SK-N-SH (cell line): ENCODE measurements at regions not wholly inside any gene's neighbourhood (a gene's known extent, or its start where the extent isn't known, plus 50 kb on each side); places are given as distances from the start of the nearest gene placed in this dataset.

Experiments used
- CTCF ChIA-PET: fragments of 300-600, 350-600 bp; formaldehyde crosslinking; extraction: SDS; loops from one replicate; lab custom pipeline; 2021; lab: Yijun Ruan, JAX
- POLR2A ChIA-PET: fragments of 350-600 bp; sonication (Branson Sonifier 250); formaldehyde crosslinking; extraction: SDS; loops from one replicate; lab custom pipeline; 2020; ENCODE audit warnings: antibody characterized with exemption, inconsistent platforms; lab: Yijun Ruan, JAX
- DNase-seq: peaks from one replicate; pipeline ENCODE4 v3.0.0; 2012
- H2AFZ ChIP-seq: fragments of 200-600 bp; sonication (generic); 2 replicates; pipeline ENCODE4 v1.8.1; 2016; ENCODE audit warnings: antibody characterized with exemption, mild to moderate bottlenecking, low read depth
- H3F3A ChIP-seq: fragments of 200-600 bp; sonication (generic); replicated peaks from 2 replicates; pipeline ENCODE3; 2016; ENCODE audit warnings: antibody characterized with exemption, mild to moderate bottlenecking; ENCODE audit not compliant: insufficient read depth
- H3K27ac ChIP-seq, 2 experiments: fragments of 200-500 bp in 1 of 2; fragments of 200-600 bp in 1 of 2; sonication (Bioruptor generic) in 1 of 2; sonication (generic), shearing (Covaris generic) in 1 of 2; 2 replicates each; pipeline versions ENCODE4 v1.5.1 to v1.6.1; 2014 to 2016; ENCODE audit warnings: low read depth in 2 of 2, inconsistent platforms in 1 of 2, low read length in 1 of 2, mild to moderate bottlenecking in 1 of 2, mixed read lengths in 1 of 2
- H3K27me3 ChIP-seq: fragments of 200-600 bp; sonication (generic), shearing (Covaris generic); 2 replicates; pipeline ENCODE4 v1.6.1; 2016; ENCODE audit warnings: mixed run types; ENCODE audit not compliant: insufficient read depth
- H3K36me3 ChIP-seq, 2 experiments: fragments of 200-500 bp in 1 of 2; fragments of 200-600 bp in 1 of 2; sonication (Bioruptor generic) in 1 of 2; sonication (generic) in 1 of 2; replicated peaks in 1 of 2; 2 replicates each; pipeline versions ENCODE3 to v1.5.1; 2014 to 2016; ENCODE audit warnings: low read length in 1 of 2, mild to moderate bottlenecking in 1 of 2; ENCODE audit not compliant: insufficient read depth in 2 of 2, control insufficient read depth in 1 of 2
- H3K4me1 ChIP-seq, 2 experiments: fragments of 200-500 bp in 1 of 2; fragments of 200-600 bp in 1 of 2; sonication (Bioruptor generic) in 1 of 2; sonication (generic), shearing (Covaris generic) in 1 of 2; 2 replicates each; pipeline versions ENCODE4 v1.5.1 to v1.6.1; 2014 to 2016; ENCODE audit warnings: low read depth in 1 of 2, low read length in 1 of 2, mixed run types in 1 of 2; ENCODE audit not compliant: insufficient read depth in 2 of 2, control insufficient read depth in 1 of 2
- H3K4me2 ChIP-seq: fragments of 200-600 bp; sonication (generic), shearing (Covaris generic); 2 replicates; pipeline ENCODE4 v1.6.1; 2017; ENCODE audit warnings: mixed run types
- H3K4me3 ChIP-seq, 2 experiments: fragments of 200-500 bp in 1 of 2; fragments of 200-600 bp in 1 of 2; sonication (Bioruptor generic) in 1 of 2; sonication (generic), shearing (Covaris generic) in 1 of 2; 2 replicates each; pipeline versions ENCODE4 v1.5.1 to v1.8.1; 2014 to 2016; ENCODE audit warnings: low read depth in 2 of 2, inconsistent platforms in 1 of 2, low read length in 1 of 2, mild to moderate bottlenecking in 1 of 2, mixed read lengths in 1 of 2, moderate library complexity in 1 of 2
- H3K79me2 ChIP-seq: fragments of 200-600 bp; sonication (generic); 2 replicates; pipeline ENCODE4 v1.8.1; 2017; ENCODE audit warnings: mild to moderate bottlenecking; ENCODE audit not compliant: insufficient read depth
- H3K9ac ChIP-seq: fragments of 200-600 bp; sonication (generic); 2 replicates; pipeline ENCODE4 v1.6.1; 2017; ENCODE audit warnings: mixed run types
- H3K9me2 ChIP-seq: fragments of 200-600 bp; sonication (generic); 2 replicates; pipeline ENCODE4 v1.6.1; 2017; ENCODE audit warnings: mixed run types
- H3K9me3 ChIP-seq: fragments of 200-600 bp; sonication (generic); 2 replicates; pipeline ENCODE4 v1.6.1; 2017; ENCODE audit warnings: mixed run types, mild to moderate bottlenecking, moderate library complexity
- H4K20me1 ChIP-seq: fragments of 200-600 bp; sonication (generic); 2 replicates; pipeline ENCODE4 v1.6.1; 2017; ENCODE audit warnings: mild to moderate bottlenecking, mixed run types; ENCODE audit not compliant: insufficient read depth
- JUND ChIP-seq: IDR thresholded peaks from 2 replicates; pipeline ENCODE4 v1.4.0; 2012
- MXI1 ChIP-seq: IDR thresholded peaks from 2 replicates; pipeline ENCODE4 v1.6.1; 2012; ENCODE audit warnings: mild to moderate bottlenecking, low read depth, low read length, improper control_type of control experiment
- POLR2AphosphoS5 ChIP-seq: IDR thresholded peaks from 2 replicates; pipeline ENCODE4 v1.6.1; 2012; ENCODE audit warnings: low read depth, low read length
- RFX5 ChIP-seq: IDR thresholded peaks from 2 replicates; pipeline ENCODE4 v1.6.1; 2012; ENCODE audit warnings: mild to moderate bottlenecking, improper control_type of control experiment, low read length
- TAF1 ChIP-seq: IDR thresholded peaks from 2 replicates; pipeline ENCODE4 v1.6.1; 2012; ENCODE audit warnings: low read depth, mild to moderate bottlenecking, low read length, moderate library complexity, borderline replicate concordance
- WGBS: methylation state at CpG from one replicate; pipeline ENCODE4 v1.1.6; 2017; ENCODE audit warnings: low lambda C conversion rate; 5-methylcytosine and 5-hydroxymethylcytosine counted together
- TF ChIP-seq, protein P1 (sequence below): IDR thresholded peaks from 2 replicates; pipeline ENCODE4 v1.4.0; 2012; ENCODE audit warnings: low read depth
- TF ChIP-seq, protein P2 (sequence below): fragments of 150-350 bp; IDR thresholded peaks from 2 replicates; pipeline ENCODE4 v1.6.1; 2017; ENCODE audit warnings: antibody characterized with exemption, low read length, low read depth, borderline replicate concordance
- TF ChIP-seq, protein P3 (sequence below): fragments of 200-600 bp; sonication (generic); IDR thresholded peaks from 2 replicates; pipeline ENCODE4 v1.6.1; 2017; ENCODE audit warnings: antibody characterized with exemption, mild to moderate bottlenecking, moderate library complexity
- TF ChIP-seq, protein P4 (sequence below): IDR thresholded peaks from 2 replicates; pipeline ENCODE4; 2012
- TF ChIP-seq, protein P5 (sequence below): IDR thresholded peaks from 2 replicates; pipeline ENCODE4 v1.4.0; 2012; ENCODE audit warnings: low read depth, borderline replicate concordance
- TF ChIP-seq, protein P6 (sequence below): fragments of 150-350 bp; IDR thresholded peaks from 2 replicates; pipeline ENCODE4 v1.6.1; 2016; ENCODE audit warnings: mild to moderate bottlenecking, low read depth, low read length
- TF ChIP-seq, protein P7 (sequence below): IDR thresholded peaks from 2 replicates; pipeline ENCODE4 v1.4.0; 2012; ENCODE audit warnings: low read depth, borderline replicate concordance

DNA sequence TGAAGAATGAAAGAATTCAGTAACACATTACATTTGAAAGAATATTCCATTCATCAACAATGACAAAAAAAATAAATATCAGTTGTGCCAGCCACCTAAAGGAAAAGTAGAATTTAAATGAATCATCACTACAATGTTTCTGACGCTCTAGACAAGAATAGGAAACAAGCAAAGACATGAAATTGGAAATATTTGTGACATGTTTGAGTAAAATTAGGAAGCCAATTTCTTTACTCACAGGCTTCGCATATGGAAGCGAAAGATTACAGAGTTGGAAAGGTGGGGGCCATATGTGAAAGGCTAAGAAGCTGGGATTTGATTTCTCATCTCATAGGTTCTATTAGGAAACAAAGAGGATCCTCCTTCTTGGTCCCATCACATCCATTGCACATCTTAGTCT, 279.0 kb downstream of the IPO8 start:
- no peaks in the 10 kb centered on the region for H3F3A ChIP-seq
- POLR2A ChIA-PET, result no interaction called here
- H3K36me3 ChIP-seq, result no peaks in the 10 kb centered on the region
- no peak overlapping the region for H2AFZ ChIP-seq
- no peaks in the 10 kb centered on the region for H3K9me3 ChIP-seq
- H3K4me3 ChIP-seq, result no peak overlapping the region
- DNase-seq, result no peak
- no peak overlapping the region for H3K4me2 ChIP-seq
- no peak overlapping the region for H3K9ac ChIP-seq
- H3K79me2 ChIP-seq, result no peaks in the 10 kb centered on the region
- WGBS, result 44% methylated on average over 3 of the region's 3 CpGs
- no peaks in the 10 kb centered on the region for H3K9me2 ChIP-seq
- no peak overlapping the region for H3K27ac ChIP-seq
- H3K4me1 ChIP-seq, result no peaks in the 10 kb centered on the region
- TF ChIP-seq, protein P1, sequence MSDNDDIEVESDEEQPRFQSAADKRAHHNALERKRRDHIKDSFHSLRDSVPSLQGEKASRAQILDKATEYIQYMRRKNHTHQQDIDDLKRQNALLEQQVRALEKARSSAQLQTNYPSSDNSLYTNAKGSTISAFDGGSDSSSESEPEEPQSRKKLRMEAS, result no peak
- TF ChIP-seq, protein P2, sequence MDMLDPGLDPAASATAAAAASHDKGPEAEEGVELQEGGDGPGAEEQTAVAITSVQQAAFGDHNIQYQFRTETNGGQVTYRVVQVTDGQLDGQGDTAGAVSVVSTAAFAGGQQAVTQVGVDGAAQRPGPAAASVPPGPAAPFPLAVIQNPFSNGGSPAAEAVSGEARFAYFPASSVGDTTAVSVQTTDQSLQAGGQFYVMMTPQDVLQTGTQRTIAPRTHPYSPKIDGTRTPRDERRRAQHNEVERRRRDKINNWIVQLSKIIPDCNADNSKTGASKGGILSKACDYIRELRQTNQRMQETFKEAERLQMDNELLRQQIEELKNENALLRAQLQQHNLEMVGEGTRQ, result no peak
- TF ChIP-seq, protein P3, sequence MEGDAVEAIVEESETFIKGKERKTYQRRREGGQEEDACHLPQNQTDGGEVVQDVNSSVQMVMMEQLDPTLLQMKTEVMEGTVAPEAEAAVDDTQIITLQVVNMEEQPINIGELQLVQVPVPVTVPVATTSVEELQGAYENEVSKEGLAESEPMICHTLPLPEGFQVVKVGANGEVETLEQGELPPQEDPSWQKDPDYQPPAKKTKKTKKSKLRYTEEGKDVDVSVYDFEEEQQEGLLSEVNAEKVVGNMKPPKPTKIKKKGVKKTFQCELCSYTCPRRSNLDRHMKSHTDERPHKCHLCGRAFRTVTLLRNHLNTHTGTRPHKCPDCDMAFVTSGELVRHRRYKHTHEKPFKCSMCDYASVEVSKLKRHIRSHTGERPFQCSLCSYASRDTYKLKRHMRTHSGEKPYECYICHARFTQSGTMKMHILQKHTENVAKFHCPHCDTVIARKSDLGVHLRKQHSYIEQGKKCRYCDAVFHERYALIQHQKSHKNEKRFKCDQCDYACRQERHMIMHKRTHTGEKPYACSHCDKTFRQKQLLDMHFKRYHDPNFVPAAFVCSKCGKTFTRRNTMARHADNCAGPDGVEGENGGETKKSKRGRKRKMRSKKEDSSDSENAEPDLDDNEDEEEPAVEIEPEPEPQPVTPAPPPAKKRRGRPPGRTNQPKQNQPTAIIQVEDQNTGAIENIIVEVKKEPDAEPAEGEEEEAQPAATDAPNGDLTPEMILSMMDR, result no peak
- TF ChIP-seq, protein P4, sequence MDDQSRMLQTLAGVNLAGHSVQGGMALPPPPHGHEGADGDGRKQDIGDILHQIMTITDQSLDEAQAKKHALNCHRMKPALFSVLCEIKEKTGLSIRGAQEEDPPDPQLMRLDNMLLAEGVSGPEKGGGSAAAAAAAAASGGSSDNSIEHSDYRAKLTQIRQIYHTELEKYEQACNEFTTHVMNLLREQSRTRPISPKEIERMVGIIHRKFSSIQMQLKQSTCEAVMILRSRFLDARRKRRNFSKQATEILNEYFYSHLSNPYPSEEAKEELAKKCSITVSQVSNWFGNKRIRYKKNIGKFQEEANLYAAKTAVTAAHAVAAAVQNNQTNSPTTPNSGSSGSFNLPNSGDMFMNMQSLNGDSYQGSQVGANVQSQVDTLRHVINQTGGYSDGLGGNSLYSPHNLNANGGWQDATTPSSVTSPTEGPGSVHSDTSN, result no peak
- TF ChIP-seq POLR2AphosphoS5, result no peak
- TF ChIP-seq, protein P5, sequence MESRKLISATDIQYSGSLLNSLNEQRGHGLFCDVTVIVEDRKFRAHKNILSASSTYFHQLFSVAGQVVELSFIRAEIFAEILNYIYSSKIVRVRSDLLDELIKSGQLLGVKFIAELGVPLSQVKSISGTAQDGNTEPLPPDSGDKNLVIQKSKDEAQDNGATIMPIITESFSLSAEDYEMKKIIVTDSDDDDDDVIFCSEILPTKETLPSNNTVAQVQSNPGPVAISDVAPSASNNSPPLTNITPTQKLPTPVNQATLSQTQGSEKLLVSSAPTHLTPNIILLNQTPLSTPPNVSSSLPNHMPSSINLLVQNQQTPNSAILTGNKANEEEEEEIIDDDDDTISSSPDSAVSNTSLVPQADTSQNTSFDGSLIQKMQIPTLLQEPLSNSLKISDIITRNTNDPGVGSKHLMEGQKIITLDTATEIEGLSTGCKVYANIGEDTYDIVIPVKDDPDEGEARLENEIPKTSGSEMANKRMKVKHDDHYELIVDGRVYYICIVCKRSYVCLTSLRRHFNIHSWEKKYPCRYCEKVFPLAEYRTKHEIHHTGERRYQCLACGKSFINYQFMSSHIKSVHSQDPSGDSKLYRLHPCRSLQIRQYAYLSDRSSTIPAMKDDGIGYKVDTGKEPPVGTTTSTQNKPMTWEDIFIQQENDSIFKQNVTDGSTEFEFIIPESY, result no peak
- no peak for TF ChIP-seq JUND
- H3K27me3 ChIP-seq, result no peaks in the 10 kb centered on the region
- H4K20me1 ChIP-seq, result no peaks in the 10 kb centered on the region
- CTCF ChIA-PET, result interaction anchor here (0.6 kb wide), 1 partner anchor 212 kb away, joined by 3 read pairs; no protein-coding TSS in a partner anchor

DNA sequence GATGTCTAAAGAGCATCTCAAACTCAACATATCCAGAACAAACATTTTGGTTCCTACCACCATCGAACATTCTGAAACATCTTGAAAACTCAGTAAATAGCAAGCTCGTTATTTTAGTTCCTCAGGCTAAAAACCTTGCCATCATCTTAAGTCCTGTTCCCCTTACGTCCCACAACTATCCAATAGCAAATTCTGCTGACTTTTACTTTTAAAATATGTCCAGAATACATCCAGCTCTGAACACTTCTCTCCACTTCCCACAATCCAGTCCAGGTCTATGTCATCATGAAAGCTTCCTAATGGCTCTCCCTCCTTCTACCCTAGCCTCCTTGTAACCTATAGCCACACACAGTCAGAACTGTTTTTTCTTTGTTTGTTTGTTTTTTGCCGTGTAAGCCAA, 279.9 kb downstream of the IPO8 start:
- Histone ChIP-seq H3K9me2 (no peaks in the 10 kb centered on the region), H3F3A (no peaks in the 10 kb centered on the region), H3K9me3 (no peaks in the 10 kb centered on the region), H3K4me2 (no peak overlapping the region), H3K4me1 (no peaks in the 10 kb centered on the region), H4K20me1 (no peaks in the 10 kb centered on the region), H3K4me3 (no peak overlapping the region), H2AFZ (no peak overlapping the region), H3K79me2 (no peaks in the 10 kb centered on the region), H3K27ac (no peak overlapping the region), H3K36me3 (no peaks in the 10 kb centered on the region), H3K27me3 (no peaks in the 10 kb centered on the region), H3K9ac (no peak overlapping the region)
- POLR2A ChIA-PET, result no interaction called here
- DNase-seq, result no peak
- 35% methylated on average over 4 of the region's 4 CpGs for WGBS
- CTCF ChIA-PET, result no interaction called here
- TF ChIP-seq, protein P3, result no peak
- TF ChIP-seq TAF1, result no peak
- TF ChIP-seq POLR2AphosphoS5, result no peak
- TF ChIP-seq RFX5, result no peak
- TF ChIP-seq, protein P2, result no peak
- TF ChIP-seq, protein P6, sequence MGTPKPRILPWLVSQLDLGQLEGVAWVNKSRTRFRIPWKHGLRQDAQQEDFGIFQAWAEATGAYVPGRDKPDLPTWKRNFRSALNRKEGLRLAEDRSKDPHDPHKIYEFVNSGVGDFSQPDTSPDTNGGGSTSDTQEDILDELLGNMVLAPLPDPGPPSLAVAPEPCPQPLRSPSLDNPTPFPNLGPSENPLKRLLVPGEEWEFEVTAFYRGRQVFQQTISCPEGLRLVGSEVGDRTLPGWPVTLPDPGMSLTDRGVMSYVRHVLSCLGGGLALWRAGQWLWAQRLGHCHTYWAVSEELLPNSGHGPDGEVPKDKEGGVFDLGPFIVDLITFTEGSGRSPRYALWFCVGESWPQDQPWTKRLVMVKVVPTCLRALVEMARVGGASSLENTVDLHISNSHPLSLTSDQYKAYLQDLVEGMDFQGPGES, result no peak
- TF ChIP-seq, protein P7, sequence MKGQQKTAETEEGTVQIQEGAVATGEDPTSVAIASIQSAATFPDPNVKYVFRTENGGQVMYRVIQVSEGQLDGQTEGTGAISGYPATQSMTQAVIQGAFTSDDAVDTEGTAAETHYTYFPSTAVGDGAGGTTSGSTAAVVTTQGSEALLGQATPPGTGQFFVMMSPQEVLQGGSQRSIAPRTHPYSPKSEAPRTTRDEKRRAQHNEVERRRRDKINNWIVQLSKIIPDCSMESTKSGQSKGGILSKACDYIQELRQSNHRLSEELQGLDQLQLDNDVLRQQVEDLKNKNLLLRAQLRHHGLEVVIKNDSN, result no peak
- no peak for TF ChIP-seq MXI1
- TF ChIP-seq, protein P4, result no peak
